IMR-90 (cell line): ENCODE measurements at regions not wholly inside any gene's neighbourhood (a gene's known extent, or its start where the extent isn't known, plus 50 kb on each side); places are given as distances from the start of the nearest gene placed in this dataset.
"Not testable (repeated sequence)": the region's sequence is repeated elsewhere in the genome, so short reads cannot be mapped to it uniquely, and the experiment has no call there.

Experiments
- BHLHE40 ChIP-seq: fragments of 150-350 bp; IDR thresholded peaks from 2 replicates; pipeline ENCODE4 v1.6.1; 2016; ENCODE audit warnings: mild to moderate bottlenecking, low read depth, low read length
- CEBPB ChIP-seq: IDR thresholded peaks from 2 replicates; pipeline ENCODE4 v1.6.1; 2012; ENCODE audit warnings: low read depth, low read length, improper control_type of control experiment
- CTCF ChIP-seq: conservative IDR thresholded peaks from 2 replicates; pipeline ENCODE4 v1.5.1; 2012; ENCODE audit warnings: mild to moderate bottlenecking, low read depth, low read length, improper control_type of control experiment
- ELK1 ChIP-seq: fragments of 150-350 bp; IDR thresholded peaks from 2 replicates; pipeline ENCODE4 v1.6.1; 2016; ENCODE audit warnings: low read depth, mild to moderate bottlenecking, low read length, moderate library complexity, borderline replicate concordance
- FOS ChIP-seq: fragments of 150-350 bp; IDR thresholded peaks from 2 replicates; pipeline ENCODE4 v1.6.1; 2016; ENCODE audit warnings: low read depth, low read length
- MAFK ChIP-seq: IDR thresholded peaks from 2 replicates; pipeline ENCODE4 v1.6.1; 2012; ENCODE audit warnings: low read depth, low read length, improper control_type of control experiment
- MXI1 ChIP-seq: IDR thresholded peaks from 2 replicates; pipeline ENCODE4 v1.6.1; 2012; ENCODE audit warnings: low read depth, mild to moderate bottlenecking, low read length, moderate library complexity, borderline replicate concordance
- NFE2L2 ChIP-seq: fragments of 150-350 bp; IDR thresholded peaks from 2 replicates; pipeline ENCODE4 v1.6.1; 2016; ENCODE audit warnings: low read depth, mild to moderate bottlenecking, low read length
- POLR2A ChIP-seq: IDR thresholded peaks from 2 replicates; pipeline ENCODE4 v1.6.1; 2012; ENCODE audit warnings: mild to moderate bottlenecking, low read depth, low read length
- RAD21 ChIP-seq: IDR thresholded peaks from 2 replicates; pipeline ENCODE4 v1.6.1; 2012; ENCODE audit warnings: low read length, improper control_type of control experiment
- RCOR1 ChIP-seq: IDR thresholded peaks from 2 replicates; pipeline ENCODE4 v1.6.1; 2012; ENCODE audit warnings: mild to moderate bottlenecking, low read length, improper control_type of control experiment; ENCODE audit not compliant: insufficient replicate concordance
- SMC3 ChIP-seq: fragments of 150-350 bp; IDR thresholded peaks from 2 replicates; pipeline ENCODE4 v1.6.1; 2016; ENCODE audit warnings: low read depth, mild to moderate bottlenecking, antibody characterized with exemption, low read length, moderate library complexity
- USF2 ChIP-seq: fragments of 150-350 bp; IDR thresholded peaks from 2 replicates; pipeline ENCODE4 v1.6.1; 2017; ENCODE audit warnings: mild to moderate bottlenecking, antibody characterized with exemption, low read length, low read depth

GRCh38 chr11:67809301-67809700 lies 134.9 kb upstream of the ALDH3B2 start:
- TF ChIP-seq CTCF, USF2, POLR2A, MAFK, SMC3, RCOR1, RAD21, CEBPB, MXI1, BHLHE40, ELK1: not testable (repeated sequence)
- peak; percentile 59; the same call in 1 of the 2 replicates for TF ChIP-seq FOS
- 0 out of 2 replicates have a peak, but pooled peaks have one; percentile 20 for TF ChIP-seq NFE2L2
